22Rv1 (cell line): ENCODE measurements at regions not wholly inside any gene's neighbourhood (a gene's known extent, or its start where the extent isn't known, plus 50 kb on each side); places are given as distances from the start of the nearest gene placed in this dataset.
"Not testable (repeated sequence)": the region's sequence is repeated elsewhere in the genome, so short reads cannot be mapped to it uniquely, and the experiment has no call there.

Experiments used
- CTCF ChIP-seq: fragments of 450-650 bp; IDR thresholded peaks from 2 replicates; pipeline ENCODE4 v1.5.1; 2017; ENCODE audit warnings: mild to moderate bottlenecking
- ZFX ChIP-seq: fragments of 450-650 bp; IDR thresholded peaks from 2 replicates; pipeline ENCODE4 v1.6.1; 2017; ENCODE audit warnings: antibody characterized with exemption, borderline replicate concordance

- TF ChIP-seq CTCF, ZFX: not testable (repeated sequence)
These were observed 185.3 kb upstream of the JUN start for GRCh38 chr1:58969176-58969575.
